HCT116 (cell line): ENCODE measurements at regions not wholly inside any gene's neighbourhood (a gene's known extent, or its start where the extent isn't known, plus 50 kb on each side); places are given as distances from the start of the nearest gene placed in this dataset.

Experiments used
- ATAC-seq: fragments of 200-7000 bp; cut with Tn5 transposase; 2 replicates; pipeline ENCODE4 v1.9.1; 2020; ENCODE audit warnings: mild to moderate bottlenecking, moderate library complexity
- BruUV-seq: library from RNA; stranded (reverse); fragments of 400-500 nt; replicated peaks from 2 replicates; lab custom pipeline; 2021; lab: Mats Ljungman, UMichigan
- CTCF ChIA-PET: fragments of 300-600 bp; sonication (Branson Sonifier 250); formaldehyde crosslinking; loops from one replicate; lab custom pipeline; 2021; ENCODE audit warnings: antibody characterized with exemption; lab: Charles Lee
- POLR2A ChIA-PET: fragments of 300-600, 350-600 bp; sonication (Branson Sonifier 250); formaldehyde crosslinking; loops from one replicate; lab custom pipeline; 2021; ENCODE audit warnings: antibody characterized with exemption; lab: Charles Lee
- RAD21 ChIA-PET, 2 experiments: fragments of 300-600 bp; sonication (Branson Sonifier 250); formaldehyde crosslinking; loops; one replicate each; lab custom pipeline; 2023; ENCODE audit warnings: low total read pairs in 2 of 2; ENCODE audit not compliant: uncharacterized antibody in 2 of 2, unreplicated experiment in 2 of 2, low non-redundant PET in 1 of 2; lab: Charles Lee
- DNase-seq: peaks from one replicate; pipeline ENCODE4 v3.0.0-alpha.2; 2010; ENCODE audit warnings: low read depth, low spot score
- H2AFZ ChIP-seq: fragments of 200-600 bp; shearing (Covaris generic), sonication (generic); 2 replicates; pipeline ENCODE4 v1.6.1; 2017; ENCODE audit warnings: low read depth, mixed run types, mixed read lengths, antibody characterized with exemption, low read length; ENCODE audit not compliant: poor library complexity, severe bottlenecking
- H3K27ac ChIP-seq: 2 replicates; pipeline ENCODE4 v1.5.1; 2012; ENCODE audit warnings: low read depth, low read length
- H3K27me3 ChIP-seq: fragments of 200-600 bp; sonication (generic); 2 replicates; pipeline ENCODE4 v1.6.1; 2016; ENCODE audit warnings: mixed run types, low read length, mixed read lengths; ENCODE audit not compliant: insufficient read depth
- H3K36me3 ChIP-seq, 2 experiments: fragments of 200-500 bp in 1 of 2; fragments of 200-600 bp in 1 of 2; sonication (Bioruptor generic) in 1 of 2; sonication (generic) in 1 of 2; 2 replicates each; pipeline versions ENCODE4 v1.5.1 to v1.6.1; 2014 to 2016; ENCODE audit warnings: low read length in 2 of 2, inconsistent platforms in 1 of 2, mixed read lengths in 1 of 2, mixed run types in 1 of 2; ENCODE audit not compliant: insufficient read depth in 2 of 2, control insufficient read depth in 1 of 2
- H3K4me1 ChIP-seq, 2 experiments: fragments of 200-600 bp in 1 of 2; sonication (generic) in 1 of 2; 2 replicates each; pipeline versions ENCODE4 v1.5.1 to v1.6.1; 2012 to 2017; ENCODE audit warnings: low read length in 2 of 2, inconsistent platforms in 1 of 2, mild to moderate bottlenecking in 1 of 2, mixed read lengths in 1 of 2, mixed run types in 1 of 2, moderate library complexity in 1 of 2; ENCODE audit not compliant: insufficient read depth in 2 of 2, control insufficient read depth in 1 of 2
- H3K4me2 ChIP-seq: fragments of 200-600 bp; sonication (generic); 2 replicates; pipeline ENCODE4 v1.6.1; 2017; ENCODE audit warnings: mixed run types, low read length, mixed read lengths
- H3K4me3 ChIP-seq, 2 experiments: fragments of 200-600 bp in 1 of 2; sonication (generic) in 1 of 2; replicated peaks in 1 of 2; 2 replicates each; pipeline ENCODE4 v1.5.1; 2011 to 2016; ENCODE audit warnings: low read length in 2 of 2, control low read depth in 1 of 2, low read depth in 1 of 2, mild to moderate bottlenecking in 1 of 2, mixed read lengths in 1 of 2, mixed run types in 1 of 2
- H3K79me2 ChIP-seq: fragments of 200-600 bp; sonication (generic); 2 replicates; pipeline ENCODE4 v1.6.1; 2017; ENCODE audit warnings: mild to moderate bottlenecking, mixed run types, low read length, moderate library complexity, mixed read lengths; ENCODE audit not compliant: insufficient read depth
- H3K9ac ChIP-seq: fragments of 200-600 bp; sonication (generic); 2 replicates; pipeline ENCODE4 v1.6.1; 2016; ENCODE audit warnings: low read length, mixed read lengths
- H3K9me2 ChIP-seq: fragments of 200-600 bp; sonication (generic), shearing (Covaris generic); 2 replicates; pipeline ENCODE4 v1.6.1; 2017; ENCODE audit warnings: mixed run types, mild to moderate bottlenecking, moderate library complexity; ENCODE audit not compliant: insufficient read depth
- H3K9me3 ChIP-seq, 2 experiments: fragments of 200-500 bp in 1 of 2; fragments of 200-600 bp in 1 of 2; sonication (Bioruptor generic) in 1 of 2; sonication (generic) in 1 of 2; 2 replicates each; pipeline ENCODE4 v1.6.1; 2014 to 2017; ENCODE audit warnings: low read length in 2 of 2, mixed read lengths in 2 of 2, inconsistent platforms in 1 of 2, low read depth in 1 of 2, mild to moderate bottlenecking in 1 of 2, mixed run types in 1 of 2, moderate library complexity in 1 of 2; ENCODE audit not compliant: control insufficient read depth in 1 of 2, insufficient read depth in 1 of 2
- H4K20me1 ChIP-seq: fragments of 200-600 bp; sonication (generic), shearing (Covaris generic); 2 replicates; pipeline ENCODE4 v1.6.1; 2017; ENCODE audit warnings: mixed run types, mild to moderate bottlenecking, moderate library complexity; ENCODE audit not compliant: insufficient read depth
- ATF3 ChIP-seq: IDR thresholded peaks from 2 replicates; pipeline ENCODE4 v1.6.1; 2012
- CEBPB ChIP-seq: IDR thresholded peaks from 2 replicates; pipeline ENCODE4 v1.6.1; 2012; ENCODE audit warnings: low read depth
- EGR1 ChIP-seq: IDR thresholded peaks from 2 replicates; pipeline ENCODE4 v1.6.1; 2012; ENCODE audit warnings: low read depth
- EZH2 ChIP-seq: fragments of 200-600 bp; sonication (generic); IDR thresholded peaks from 2 replicates; pipeline ENCODE4 v1.6.1; 2017; ENCODE audit warnings: antibody characterized with exemption, mixed run types
- EZH2phosphoT487 ChIP-seq: fragments of 200-600 bp; IDR thresholded peaks from 2 replicates; pipeline ENCODE4 v1.6.1; 2018; ENCODE audit warnings: antibody characterized with exemption, borderline replicate concordance
- FOSL1 ChIP-seq: IDR thresholded peaks from 2 replicates; pipeline ENCODE4 v1.6.1; 2012; ENCODE audit warnings: low read depth
- POLR2A ChIP-seq: IDR thresholded peaks from 2 replicates; pipeline ENCODE4 v1.7.0; 2011; ENCODE audit warnings: borderline replicate concordance; ENCODE audit not compliant: insufficient read depth, insufficient read length; ENCODE audit errors: extremely low read depth
- SIN3A ChIP-seq: IDR thresholded peaks from 2 replicates; pipeline ENCODE4 v1.6.1; 2012; ENCODE audit warnings: low read depth
- SRF ChIP-seq: IDR thresholded peaks from 2 replicates; pipeline ENCODE4 v1.6.1; 2012; ENCODE audit warnings: low read depth
- YY1 ChIP-seq: IDR thresholded peaks from 2 replicates; pipeline ENCODE4 v1.6.1; 2011; ENCODE audit warnings: low read length, low read depth, moderate library complexity, mild to moderate bottlenecking; ENCODE audit not compliant: insufficient replicate concordance; ENCODE audit errors: extremely low read depth
- ZBTB33 ChIP-seq: IDR thresholded peaks from 2 replicates; pipeline ENCODE4 v1.6.1; 2011; ENCODE audit warnings: mild to moderate bottlenecking, low read length, moderate library complexity; ENCODE audit not compliant: insufficient replicate concordance; ENCODE audit errors: extremely low read depth
- ZFX ChIP-seq: fragments of 450-650 bp; IDR thresholded peaks from 2 replicates; pipeline ENCODE4 v1.6.1; 2017
- ZNF274 ChIP-seq: fragments of 200-500 bp; sonication (Bioruptor generic); IDR thresholded peaks from 2 replicates; pipeline ENCODE4 v1.6.1; 2014; ENCODE audit warnings: mild to moderate bottlenecking, low read depth, low read length, inconsistent platforms
- intact Hi-C: fragments of 100-400 bp; cut with micrococcal nuclease; formaldehyde crosslinking; loops from 2 replicates; pipeline ENCODE4 v1.10.0; 2022

GRCh38 chr2:78035804-78036203, 513.6 kb upstream of the LRRTM4 start (continued):
- TF ChIP-seq EZH2phosphoT487 (no peak), YY1 (no peak), EGR1 (no peak), ATF3 (no peak), POLR2A (no peak), SIN3A (no peak), CEBPB (no peak), SRF (no peak), ZFX (no peak), EZH2 (no peak)

GRCh38 chr2:78051480-78051879, 529.3 kb upstream of the LRRTM4 start:
- intact Hi-C loops: no loop called here

More at GRCh38 chr2:78051480-78051879, 529.3 kb upstream of the LRRTM4 start:
- no peak for ATAC-seq
- no peak overlapping the region for H3K27ac ChIP-seq
- H3K79me2 ChIP-seq: no peaks in the 10 kb centered on the region
- H3K27me3 ChIP-seq: no peaks in the 10 kb centered on the region
- no peak overlapping the region for H3K4me3 ChIP-seq
- no peaks in the 10 kb centered on the region; the same call in 1 of the 2 replicates for H4K20me1 ChIP-seq
- no peaks in the 10 kb centered on the region for H3K4me1 ChIP-seq
- no peak overlapping the region for H2AFZ ChIP-seq
- BruUV-seq: no TSS peak
- H3K4me2 ChIP-seq: no peak overlapping the region
- no peaks in the 10 kb centered on the region for H3K36me3 ChIP-seq
- no peak for TF ChIP-seq ZBTB33
- no peak for TF ChIP-seq ZNF274
- no peak for TF ChIP-seq ATF3
- TF ChIP-seq FOSL1: no peak
- H3K9me2 ChIP-seq: no peaks in the 10 kb centered on the region
- no peak overlapping the region for H3K9ac ChIP-seq
- CTCF ChIA-PET: no interaction called here
- H3K9me3 ChIP-seq: peaks cover 7 to 17% of the 10 kb centered on the region in 2 experiments; a peak in 2 of 4 replicates
- POLR2A ChIA-PET: no interaction called here
- RAD21 ChIA-PET: no interaction called here
- DNase-seq: no peak
